Colonic mucosa (tissue), 4 donors: ENCODE measurements at regions not wholly inside any gene's neighbourhood (a gene's known extent, or its start where the extent isn't known, plus 50 kb on each side); places are given as distances from the start of the nearest gene placed in this dataset.

Source experiments
- DNase-seq: peaks from one replicate; pipeline ENCODE4 v3.0.0-alpha.2; 2020
- H3K27ac ChIP-seq: fragments of 200-600 bp; one replicate; pipeline ENCODE4 v1.8.0; 2021
- H3K27me3 ChIP-seq: fragments of 200-600 bp; one replicate; pipeline ENCODE4 v1.8.0; 2021
- H3K36me3 ChIP-seq: fragments of 200-600 bp; one replicate; pipeline ENCODE4 v1.8.0; 2021
- H3K4me1 ChIP-seq: fragments of 200-600 bp; one replicate; pipeline ENCODE4 v1.8.0; 2021; ENCODE audit warnings: mild to moderate bottlenecking
- H3K4me3 ChIP-seq: fragments of 200-600 bp; one replicate; pipeline ENCODE4 v1.8.0; 2021
- H3K9ac ChIP-seq, 2 donors: one replicate each; pipeline ENCODE4 v1.7.0; 2013; ENCODE audit warnings: control low read depth in 2 of 2, low read depth in 2 of 2, low read length in 2 of 2
- H3K9me3 ChIP-seq: fragments of 200-600 bp; one replicate; pipeline ENCODE4 v1.8.0; 2021
- CTCF ChIP-seq: fragments of 200-600 bp; IDR thresholded peaks from one replicate; pipeline ENCODE4 v1.8.0; 2022; ENCODE audit warnings: antibody characterized with exemption, mild to moderate bottlenecking
- intact Hi-C: fragments of 100-400 bp; cut with DNase I; formaldehyde crosslinking; loops from one replicate; pipeline ENCODE4 v1.14.1; 2022
- donor health status: healthy.
- donor health status: DM: no; HTN: no; CAD: no.
- donor health status: DM: no; HTN: no; CAD: no.

DNA sequence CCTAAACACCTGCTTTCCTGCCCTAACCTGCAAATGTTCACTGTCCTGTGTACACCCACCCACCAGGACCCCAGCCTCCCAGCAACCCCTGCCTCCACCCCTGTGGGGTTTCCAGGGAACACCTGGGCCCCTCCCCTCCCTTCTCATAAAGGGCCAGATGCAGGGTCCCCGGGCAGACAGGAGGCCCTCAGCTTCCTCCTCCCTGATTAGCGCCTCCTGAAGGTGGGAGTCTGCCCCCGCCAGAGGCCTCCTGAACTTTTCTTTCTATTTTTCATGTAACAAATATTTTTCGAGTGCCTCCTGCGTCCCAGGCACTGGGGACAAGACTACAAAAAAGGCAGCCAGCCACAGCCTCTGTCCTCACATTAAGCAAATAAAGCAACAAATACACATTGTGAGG lies 135.4 kb upstream of the LINGO1 start:
- intact Hi-C loops = no loop called here
- DNase-seq = no peak
- TF ChIP-seq CTCF = no peak
- Histone ChIP-seq H3K4me1 (no peaks in the 10 kb centered on the region), H3K9ac (no peak overlapping the region), H3K4me3 (no peak overlapping the region), H3K9me3 (no peaks in the 10 kb centered on the region), H3K27ac (no peak overlapping the region), H3K36me3 (no peaks in the 10 kb centered on the region), H3K27me3 (no peaks in the 10 kb centered on the region)

DNA sequence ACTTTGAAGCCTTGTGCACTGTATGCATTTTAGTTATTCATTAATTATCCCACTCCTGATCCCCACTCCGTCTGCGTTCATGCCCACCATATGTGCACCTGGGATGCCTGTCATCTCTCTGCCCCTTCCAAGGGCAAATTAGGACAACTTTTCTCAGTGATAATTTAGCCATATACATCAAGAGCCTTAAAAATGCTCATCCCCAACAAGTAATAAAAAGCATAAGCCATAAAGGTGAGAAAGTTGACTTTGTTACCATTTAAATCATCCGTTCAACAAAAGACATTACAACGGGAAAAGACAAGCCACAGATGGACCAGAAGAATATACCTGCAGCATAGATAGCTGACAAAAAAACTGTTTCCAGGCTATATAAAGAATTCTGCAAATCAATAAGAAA lies 131.4 kb upstream of the LINGO1 start:
- H3K9ac ChIP-seq = no peak overlapping the region
- no peak for TF ChIP-seq CTCF
- H3K36me3 ChIP-seq = no peaks in the 10 kb centered on the region
- no peak overlapping the region for H3K4me3 ChIP-seq
- no peaks in the 10 kb centered on the region for H3K27me3 ChIP-seq
- DNase-seq = no peak
- H3K9me3 ChIP-seq = no peaks in the 10 kb centered on the region
- no peak overlapping the region for H3K27ac ChIP-seq
- H3K4me1 ChIP-seq = no peaks in the 10 kb centered on the region
- intact Hi-C loops = no loop called here

DNA sequence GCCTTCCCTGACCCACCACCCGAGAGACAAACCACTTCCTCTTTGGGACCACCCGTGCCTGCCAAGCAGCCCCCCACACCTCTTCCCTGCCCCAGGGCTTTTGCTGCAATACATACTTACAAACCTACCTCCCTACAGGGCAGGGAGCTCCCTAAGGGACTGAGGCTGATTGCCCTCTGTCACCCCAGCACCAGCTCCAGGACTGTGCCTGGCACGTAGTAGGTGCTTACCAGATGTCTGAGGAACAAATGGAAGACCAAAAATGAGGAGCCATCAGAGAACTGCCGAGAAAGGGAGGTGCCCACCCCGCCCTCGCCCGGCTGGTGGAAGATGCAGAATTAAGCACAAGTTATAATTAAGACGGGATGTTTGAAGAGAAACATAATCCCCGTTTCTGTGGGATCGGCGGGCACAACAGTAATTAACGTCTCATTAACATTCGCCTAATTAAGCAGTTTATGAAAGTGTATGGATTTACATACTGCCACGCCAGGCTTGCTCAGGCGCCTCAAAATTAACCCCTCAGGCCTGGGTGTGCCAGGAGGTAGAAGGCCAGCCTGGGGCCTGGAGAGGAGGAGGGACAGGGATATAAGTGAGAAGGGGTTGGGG lies 130.1 kb upstream of the LINGO1 start:
- H3K4me1 ChIP-seq = no peaks in the 10 kb centered on the region
- DNase-seq = no peak
- H3K9me3 ChIP-seq = no peaks in the 10 kb centered on the region
- H3K4me3 ChIP-seq = no peak overlapping the region
- intact Hi-C loops = no loop called here
- H3K27ac ChIP-seq = no peak overlapping the region
- no peak overlapping the region for H3K9ac ChIP-seq
- no peaks in the 10 kb centered on the region for H3K36me3 ChIP-seq
- H3K27me3 ChIP-seq = no peaks in the 10 kb centered on the region
- TF ChIP-seq CTCF = no peak

GRCh38 chr15:77759896-77760592 lies 127.3 kb upstream of the LINGO1 start:
- H3K36me3 ChIP-seq = no peaks in the 10 kb centered on the region
- no peak overlapping the region for H3K27ac ChIP-seq
- intact Hi-C loops = no loop called here

DNA sequence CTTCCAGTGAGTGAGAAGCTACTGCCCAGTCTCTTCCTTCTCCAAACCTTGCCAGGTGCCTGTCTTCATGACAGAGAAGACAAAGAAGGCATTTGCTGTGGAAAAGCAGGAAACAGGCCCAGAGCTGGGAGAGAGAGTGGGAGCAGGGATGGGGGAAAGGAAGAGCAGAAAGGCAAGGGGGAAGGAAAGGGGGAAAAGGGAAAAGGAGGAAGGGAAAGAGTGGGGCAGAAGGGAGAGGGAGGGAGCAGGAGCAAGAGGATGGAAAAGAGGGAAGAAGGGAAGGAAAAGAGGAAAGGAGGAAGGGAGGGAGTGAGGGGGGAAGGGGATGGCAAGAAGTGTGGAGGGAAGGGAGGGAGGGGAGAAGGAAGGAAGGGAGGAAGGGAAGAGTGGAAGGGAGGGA lies 121.2 kb upstream of the LINGO1 start:
- H3K27ac ChIP-seq = no peak overlapping the region
- no peak for DNase-seq
- no peaks in the 10 kb centered on the region for H3K4me1 ChIP-seq
- H3K9me3 ChIP-seq = no peaks in the 10 kb centered on the region
- H3K27me3 ChIP-seq = no peaks in the 10 kb centered on the region
- TF ChIP-seq CTCF = no peak
- no peak overlapping the region for H3K4me3 ChIP-seq
- H3K36me3 ChIP-seq = no peaks in the 10 kb centered on the region
- no peak overlapping the region for H3K9ac ChIP-seq
- intact Hi-C loops = no loop called here

More at GRCh38 chr15:77759896-77760592, 127.3 kb upstream of the LINGO1 start:
- Histone ChIP-seq H3K4me1 (no peaks in the 10 kb centered on the region), H3K27me3 (no peaks in the 10 kb centered on the region), H3K4me3 (no peak overlapping the region), H3K9ac (no peak overlapping the region), H3K9me3 (no peaks in the 10 kb centered on the region)
- DNase-seq = no peak
- TF ChIP-seq CTCF = no peak
